ENCODE measurements at regions not wholly inside any gene's neighbourhood (a gene's known extent, or its start where the extent isn't known, plus 50 kb on each side); places are given as distances from the start of the nearest gene placed in this dataset.

GRCh38 chr17:77556383-77557061 is 402.0 kb upstream of the TNRC6C start:
- Histone ChIP-seq H3K4ac (ENCODE audit: low read length) (no peak overlapping the region), H3K4me2 (ENCODE audit: insufficient read depth, low read length, poor library complexity, severe bottlenecking) (no peak overlapping the region), H4K8ac (ENCODE audit: low read depth, low read length) (no peak overlapping the region), H3K79me1 (ENCODE audit: low read depth, low read length) (peaks cover 2% of the 10 kb centered on the region), H3K14ac (ENCODE audit: low read length) (no peak overlapping the region), H3K27me3 (ENCODE audit: control insufficient read depth in 3 of 3, insufficient read depth in 3 of 3, low read depth in 1 of 3, low read length in 3 of 3) (peaks cover 0 to 38% (median 0%) of the 10 kb centered on the region in 3 experiments), H3K9ac (ENCODE audit: low read depth, low read length, poor library complexity) (no peak overlapping the region), H3K4me3 (ENCODE audit: low read length in 2 of 2) (no peak overlapping the region), H3K4me1 (ENCODE audit: control insufficient read depth in 2 of 2, insufficient read depth in 1 of 2, low read depth in 1 of 2, low read length in 2 of 2) (peaks cover 9 to 19% of the 10 kb centered on the region in 2 donors), H2AK5ac (ENCODE audit: low read depth, low read length) (no peak overlapping the region), H3K27ac (replicated peaks; ENCODE audit: low read length) (no peak overlapping the region), H3K9me3 (replicated peaks in 1 of 2; ENCODE audit: control insufficient read depth in 2 of 2, insufficient read depth in 1 of 2, low read depth in 1 of 2, low read length in 2 of 2) (no peaks in the 10 kb centered on the region), H3K23ac (ENCODE audit: low read depth, low read length, poor library complexity) (no peak overlapping the region), H3K18ac (ENCODE audit: low read length) (peak overlapping the region; percentile 40), H2BK5ac (ENCODE audit: low read length) (no peak overlapping the region), H2BK120ac (ENCODE audit: low read depth, low read length) (no peak overlapping the region), H4K91ac (ENCODE audit: low read depth, low read length, poor library complexity) (no peak overlapping the region), H2AFZ (ENCODE audit: low read length) (peak overlapping the region; percentile 9), H2BK12ac (ENCODE audit: low read length) (no peak overlapping the region), H3K36me3 (replicated peaks in 1 of 2; ENCODE audit: control insufficient read depth in 2 of 2, insufficient read depth in 2 of 2, low read length in 2 of 2) (no peaks in the 10 kb centered on the region), H2BK15ac (ENCODE audit: low read length) (no peak overlapping the region)
- no peak for DNase-seq (ENCODE audit: low spot score)
- WGBS, 2 donors (ENCODE audit: extremely low coverage in 2 of 2, insufficient read length in 2 of 2, insufficient replicate concordance in 1 of 2) = no CpG with 5 or more reads among the region's 14 CpGs

DNA sequence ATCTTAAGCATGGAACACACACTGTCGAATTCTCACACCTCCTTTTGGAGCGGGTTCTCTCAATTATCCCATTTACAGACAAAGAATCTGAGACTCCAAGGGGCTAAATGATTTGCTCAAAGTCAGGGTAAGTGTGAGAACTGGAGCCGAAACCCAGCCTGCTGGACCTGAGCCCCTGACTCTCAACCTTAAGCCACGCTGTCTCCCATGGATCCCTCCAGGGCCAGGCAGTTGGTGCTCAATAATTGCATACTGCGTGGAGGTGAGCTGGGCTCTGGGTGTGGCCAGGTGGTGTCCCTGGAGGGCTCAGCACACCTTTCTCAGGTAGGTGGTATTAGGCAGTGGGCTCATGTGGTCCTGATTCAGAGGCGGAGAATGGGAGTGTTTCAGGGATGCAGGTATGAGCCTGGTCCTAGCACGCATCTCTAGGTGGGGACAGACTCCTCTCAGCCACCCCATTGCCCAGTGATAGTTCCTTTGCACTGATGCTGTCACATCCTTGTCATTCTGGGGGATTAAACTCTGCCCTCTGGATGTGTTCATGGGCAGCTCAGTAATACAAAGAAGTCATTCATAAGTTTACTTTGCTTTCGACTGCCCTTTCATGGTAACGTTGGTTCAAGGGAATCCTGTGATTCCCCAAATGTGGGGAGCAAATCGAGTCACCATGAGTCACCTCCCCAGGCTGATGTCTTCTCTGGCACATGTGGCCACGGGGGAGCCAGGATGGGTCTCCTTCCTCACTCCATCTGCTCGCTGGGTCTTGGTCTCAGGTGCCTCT is 399.5 kb upstream of the TNRC6C start:
- Histone ChIP-seq H2BK120ac (ENCODE audit: low read depth, low read length) (no peak overlapping the region), H2BK5ac (ENCODE audit: low read length) (no peak overlapping the region), H3K4me3 (ENCODE audit: low read length in 2 of 2) (no peak overlapping the region), H2BK12ac (ENCODE audit: low read length) (no peak overlapping the region), H2BK15ac (ENCODE audit: low read length) (no peak overlapping the region), H3K9me3 (replicated peaks in 1 of 2; ENCODE audit: control insufficient read depth in 2 of 2, insufficient read depth in 1 of 2, low read depth in 1 of 2, low read length in 2 of 2) (peaks cover 0 to 2% of the 10 kb centered on the region in 2 donors), H4K91ac (ENCODE audit: low read depth, low read length, poor library complexity) (no peak overlapping the region), H3K4ac (ENCODE audit: low read length) (no peak overlapping the region), H3K23ac (ENCODE audit: low read depth, low read length, poor library complexity) (no peak overlapping the region), H3K9ac (ENCODE audit: low read depth, low read length, poor library complexity) (no peak overlapping the region), H2AFZ (ENCODE audit: low read length) (no peak overlapping the region), H3K36me3 (replicated peaks in 1 of 2; ENCODE audit: control insufficient read depth in 2 of 2, insufficient read depth in 2 of 2, low read length in 2 of 2) (peaks cover 0 to 4% of the 10 kb centered on the region in 2 donors), H3K4me1 (ENCODE audit: control insufficient read depth in 2 of 2, insufficient read depth in 1 of 2, low read depth in 1 of 2, low read length in 2 of 2) (peaks cover 9 to 15% of the 10 kb centered on the region in 2 donors), H3K4me2 (ENCODE audit: insufficient read depth, low read length, poor library complexity, severe bottlenecking) (no peak overlapping the region), H3K27ac (replicated peaks; ENCODE audit: low read length) (no peak overlapping the region), H3K14ac (ENCODE audit: low read length) (no peak overlapping the region), H2AK5ac (ENCODE audit: low read depth, low read length) (no peak overlapping the region), H3K27me3 (ENCODE audit: control insufficient read depth in 3 of 3, insufficient read depth in 3 of 3, low read depth in 1 of 3, low read length in 3 of 3) (peaks cover 0 to 43% (median 0%) of the 10 kb centered on the region in 3 experiments), H3K18ac (ENCODE audit: low read length) (peak overlapping the region; percentile 5), H4K8ac (ENCODE audit: low read depth, low read length) (no peak overlapping the region), H3K79me1 (ENCODE audit: low read depth, low read length) (peaks cover 2% of the 10 kb centered on the region)
- no peak for DNase-seq (ENCODE audit: low spot score)
- no CpG with 5 or more reads among the region's 12 CpGs for WGBS, 2 donors (ENCODE audit: extremely low coverage in 2 of 2, insufficient read length in 2 of 2, insufficient replicate concordance in 1 of 2)

- Histone ChIP-seq H3K23ac (ENCODE audit: low read depth, low read length, poor library complexity) (no peak overlapping the region), H2AK5ac (ENCODE audit: low read depth, low read length) (no peak overlapping the region), H3K9ac (ENCODE audit: low read depth, low read length, poor library complexity) (no peak overlapping the region), H4K8ac (ENCODE audit: low read depth, low read length) (no peak overlapping the region), H3K14ac (ENCODE audit: low read length) (no peak overlapping the region), H3K36me3 (replicated peaks in 1 of 2; ENCODE audit: control insufficient read depth in 2 of 2, insufficient read depth in 2 of 2, low read length in 2 of 2) (peaks cover 0 to 4% of the 10 kb centered on the region in 2 donors), H2BK12ac (ENCODE audit: low read length) (no peak overlapping the region), H2BK15ac (ENCODE audit: low read length) (no peak overlapping the region), H3K18ac (ENCODE audit: low read length) (peak overlapping the region; percentile 69), H3K4me1 (ENCODE audit: control insufficient read depth in 2 of 2, insufficient read depth in 1 of 2, low read depth in 1 of 2, low read length in 2 of 2) (peaks cover 7 to 15% of the 10 kb centered on the region in 2 donors), H3K27ac (replicated peaks; ENCODE audit: low read length) (no peak overlapping the region), H3K4me2 (ENCODE audit: insufficient read depth, low read length, poor library complexity, severe bottlenecking) (no peak overlapping the region), H3K79me1 (ENCODE audit: low read depth, low read length) (peaks cover 2% of the 10 kb centered on the region), H3K4ac (ENCODE audit: low read length) (no peak overlapping the region), H3K27me3 (ENCODE audit: control insufficient read depth in 3 of 3, insufficient read depth in 3 of 3, low read depth in 1 of 3, low read length in 3 of 3) (peaks cover 0 to 39% (median 0%) of the 10 kb centered on the region in 3 experiments), H3K4me3 (ENCODE audit: low read length in 2 of 2) (no peak overlapping the region), H4K91ac (ENCODE audit: low read depth, low read length, poor library complexity) (no peak overlapping the region), H3K9me3 (replicated peaks in 1 of 2; ENCODE audit: control insufficient read depth in 2 of 2, insufficient read depth in 1 of 2, low read depth in 1 of 2, low read length in 2 of 2) (peaks cover 0 to 2% of the 10 kb centered on the region in 2 donors), H2AFZ (ENCODE audit: low read length) (no peak overlapping the region), H2BK5ac (ENCODE audit: low read length) (no peak overlapping the region), H2BK120ac (ENCODE audit: low read depth, low read length) (no peak overlapping the region)
- no peak for DNase-seq (ENCODE audit: low spot score)
- no CpG with 5 or more reads among the region's 10 CpGs for WGBS, 2 donors (ENCODE audit: extremely low coverage in 2 of 2, insufficient read length in 2 of 2, insufficient replicate concordance in 1 of 2)
Observed at GRCh38 chr17:77560381-77560780, 398.1 kb upstream of the TNRC6C start.

DNA sequence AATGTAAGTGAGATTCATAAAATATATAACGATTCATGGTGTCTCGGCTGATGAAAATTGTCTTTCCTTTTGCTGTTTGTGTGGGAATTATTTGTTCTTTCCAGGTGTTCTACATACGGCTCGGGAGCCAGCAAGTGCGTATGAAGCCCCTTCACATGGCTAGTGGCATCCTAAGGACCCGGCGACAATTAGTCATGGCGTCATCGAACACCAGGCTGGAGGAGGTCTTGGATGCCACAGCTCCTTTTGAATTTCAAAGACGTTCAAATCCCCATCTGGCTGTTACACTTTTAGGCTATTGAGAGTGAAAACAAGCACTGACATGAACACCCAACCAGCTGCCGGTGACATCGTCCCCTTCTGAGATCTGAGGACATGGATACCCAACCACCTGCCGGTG is 397.7 kb upstream of the TNRC6C start:
- no peak overlapping the region for H4K91ac ChIP-seq (ENCODE audit: low read depth, low read length, poor library complexity)
- peaks cover 0 to 2% of the 10 kb centered on the region in 2 donors for H3K9me3 ChIP-seq (replicated peaks in 1 of 2; ENCODE audit: control insufficient read depth in 2 of 2, insufficient read depth in 1 of 2, low read depth in 1 of 2, low read length in 2 of 2)
- H2AK5ac ChIP-seq (ENCODE audit: low read depth, low read length) = no peak overlapping the region
- peaks cover 0 to 4% of the 10 kb centered on the region in 2 donors for H3K36me3 ChIP-seq (replicated peaks in 1 of 2; ENCODE audit: control insufficient read depth in 2 of 2, insufficient read depth in 2 of 2, low read length in 2 of 2)
- WGBS, 2 donors (ENCODE audit: extremely low coverage in 2 of 2, insufficient read length in 2 of 2, insufficient replicate concordance in 1 of 2) = no CpG with 5 or more reads among the region's 13 CpGs
- no peak overlapping the region for H4K8ac ChIP-seq (ENCODE audit: low read depth, low read length)
- H3K14ac ChIP-seq (ENCODE audit: low read length) = no peak overlapping the region
- no peak overlapping the region for H2BK15ac ChIP-seq (ENCODE audit: low read length)
- H3K27ac ChIP-seq (replicated peaks; ENCODE audit: low read length) = no peak overlapping the region
- no peak overlapping the region for H3K18ac ChIP-seq (ENCODE audit: low read length)
- H2BK5ac ChIP-seq (ENCODE audit: low read length) = no peak overlapping the region
- no peak overlapping the region for H2AFZ ChIP-seq (ENCODE audit: low read length)
- H3K4me1 ChIP-seq (ENCODE audit: control insufficient read depth in 2 of 2, insufficient read depth in 1 of 2, low read depth in 1 of 2, low read length in 2 of 2) = peaks cover 4 to 12% of the 10 kb centered on the region in 2 donors
- H3K27me3 ChIP-seq (ENCODE audit: control insufficient read depth in 3 of 3, insufficient read depth in 3 of 3, low read depth in 1 of 3, low read length in 3 of 3) = peaks cover 0 to 38% (median 0%) of the 10 kb centered on the region in 3 experiments
- H3K4me2 ChIP-seq (ENCODE audit: insufficient read depth, low read length, poor library complexity, severe bottlenecking) = no peak overlapping the region
- no peak overlapping the region for H3K23ac ChIP-seq (ENCODE audit: low read depth, low read length, poor library complexity)
- no peaks in the 10 kb centered on the region for H3K79me1 ChIP-seq (ENCODE audit: low read depth, low read length)
- H2BK12ac ChIP-seq (ENCODE audit: low read length) = no peak overlapping the region
- H3K4ac ChIP-seq (ENCODE audit: low read length) = no peak overlapping the region
- no peak overlapping the region for H2BK120ac ChIP-seq (ENCODE audit: low read depth, low read length)
- no peak overlapping the region for H3K9ac ChIP-seq (ENCODE audit: low read depth, low read length, poor library complexity)
- H3K4me3 ChIP-seq (ENCODE audit: low read length in 2 of 2) = no peak overlapping the region
- no peak for DNase-seq (ENCODE audit: low spot score)
